Suppressor macrophage treated with lipopolysaccharide for 1 hour (primary cell): ENCODE measurements at regions not wholly inside any gene's neighbourhood (a gene's known extent, or its start where the extent isn't known, plus 50 kb on each side); places are given as distances from the start of the nearest gene placed in this dataset.
A peak's percentile ranks its signal among the peaks of the same experiment; 100 is the strongest.

ENCODE experiments used
- DNase-seq, 3 donors: peaks; one replicate each; pipeline ENCODE4 v3.0.0-alpha.2; 2020 to 2022

DNA sequence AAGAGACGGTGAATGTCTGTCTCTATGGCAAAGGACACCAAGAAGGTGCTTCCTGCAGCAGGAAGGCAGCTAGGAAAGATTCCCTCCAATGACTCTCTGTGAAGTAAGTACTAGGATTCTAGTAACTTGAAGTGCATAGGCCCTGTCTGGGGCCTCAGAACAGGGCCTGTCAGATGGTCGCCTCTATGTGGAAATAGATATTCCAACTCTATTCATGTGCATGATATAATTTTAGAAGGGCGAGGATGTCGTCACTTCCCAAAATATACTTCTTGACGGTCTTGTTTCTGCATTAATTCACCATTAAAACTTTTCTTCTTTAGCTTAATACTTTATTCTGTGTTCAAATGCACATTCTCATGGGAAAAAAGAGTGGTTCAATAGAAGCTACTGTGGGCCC, 167.0 kb downstream of the TLE3 start:
- no peak for DNase-seq

DNA sequence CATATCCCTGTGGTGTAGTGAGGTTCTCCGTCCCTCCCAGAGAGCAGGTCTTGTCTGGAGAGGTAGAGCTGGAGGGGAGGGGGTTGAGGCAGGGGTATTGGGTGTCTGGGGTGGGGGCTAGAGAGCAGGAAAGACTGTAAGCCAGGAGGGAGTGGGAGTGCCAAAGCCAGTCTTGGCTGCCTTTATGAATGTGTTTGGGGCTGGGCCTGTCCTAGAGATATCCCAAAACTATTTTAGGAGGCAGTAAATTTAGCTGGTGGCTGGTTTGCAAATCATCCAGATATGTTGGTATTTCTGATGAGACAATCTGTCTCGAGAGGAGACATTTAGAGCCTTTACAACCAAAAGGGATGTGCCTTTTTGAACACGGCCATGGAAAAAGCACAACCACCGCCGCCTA, 166.6 kb downstream of the TLE3 start:
- no peak for DNase-seq

DNA sequence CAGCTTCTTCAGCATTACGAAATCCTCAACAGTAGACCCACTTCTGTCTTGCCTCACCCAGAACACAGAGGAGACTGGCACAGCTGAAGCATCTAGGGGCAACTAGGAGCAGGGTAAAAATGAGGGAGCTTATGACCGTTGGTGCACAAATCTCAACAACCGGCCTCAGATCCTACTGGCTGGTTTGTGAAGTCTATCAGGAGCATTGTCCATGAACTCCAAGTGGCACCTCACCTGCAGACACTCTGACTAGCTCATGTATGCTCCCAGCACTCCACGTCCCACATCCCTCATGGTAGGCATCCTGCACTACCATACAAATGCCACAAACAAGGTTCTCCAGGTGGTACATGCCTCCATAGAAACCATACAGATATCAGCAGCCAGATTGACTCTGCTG, 163.1 kb downstream of the TLE3 start:
- DNase-seq: no peak

DNA sequence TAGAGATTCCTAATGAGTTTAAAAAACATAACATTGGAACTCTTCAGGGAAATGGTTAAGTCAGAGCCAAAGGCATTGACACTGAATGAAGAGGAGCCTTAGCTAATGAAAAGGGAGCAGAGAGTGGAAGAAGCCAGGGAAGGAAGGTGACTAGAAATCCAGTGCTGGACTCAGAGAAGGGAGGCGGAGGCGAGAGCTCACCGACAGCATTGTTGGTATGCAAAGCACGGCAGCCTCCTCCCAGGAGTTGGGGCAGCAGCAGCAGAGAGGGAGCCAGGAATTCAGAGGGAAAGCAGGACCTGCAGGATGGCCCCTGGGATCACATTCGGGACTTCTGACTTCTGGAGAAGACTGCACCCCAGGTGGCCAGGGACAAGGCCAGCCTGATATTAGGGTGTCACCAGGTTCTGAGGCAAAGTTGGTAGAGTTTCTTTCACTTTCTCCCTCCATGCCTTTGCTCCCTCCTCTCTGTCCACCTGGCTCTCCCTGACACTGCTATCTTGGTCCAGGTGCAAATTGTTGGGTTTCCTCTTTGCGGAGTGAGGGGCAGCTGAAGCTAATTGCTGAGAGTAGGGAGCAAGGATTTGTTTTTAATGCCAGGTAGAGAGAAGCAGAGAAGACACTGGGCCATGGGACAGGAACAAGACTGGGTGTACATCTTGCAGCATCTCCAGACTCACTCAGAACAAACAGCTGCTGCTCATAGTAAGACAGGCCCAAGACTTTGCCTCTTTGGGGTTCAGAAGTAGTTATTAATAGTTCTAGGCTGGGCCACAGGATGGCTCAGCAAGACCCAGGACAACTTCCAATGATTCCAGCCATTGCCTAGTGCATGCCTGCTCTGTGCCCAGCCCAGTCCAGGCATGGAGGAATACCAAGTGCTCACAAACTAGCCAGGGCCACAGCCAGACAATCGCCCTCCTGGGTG, 157.9 kb downstream of the TLE3 start:
- DNase-seq: no peak

DNA sequence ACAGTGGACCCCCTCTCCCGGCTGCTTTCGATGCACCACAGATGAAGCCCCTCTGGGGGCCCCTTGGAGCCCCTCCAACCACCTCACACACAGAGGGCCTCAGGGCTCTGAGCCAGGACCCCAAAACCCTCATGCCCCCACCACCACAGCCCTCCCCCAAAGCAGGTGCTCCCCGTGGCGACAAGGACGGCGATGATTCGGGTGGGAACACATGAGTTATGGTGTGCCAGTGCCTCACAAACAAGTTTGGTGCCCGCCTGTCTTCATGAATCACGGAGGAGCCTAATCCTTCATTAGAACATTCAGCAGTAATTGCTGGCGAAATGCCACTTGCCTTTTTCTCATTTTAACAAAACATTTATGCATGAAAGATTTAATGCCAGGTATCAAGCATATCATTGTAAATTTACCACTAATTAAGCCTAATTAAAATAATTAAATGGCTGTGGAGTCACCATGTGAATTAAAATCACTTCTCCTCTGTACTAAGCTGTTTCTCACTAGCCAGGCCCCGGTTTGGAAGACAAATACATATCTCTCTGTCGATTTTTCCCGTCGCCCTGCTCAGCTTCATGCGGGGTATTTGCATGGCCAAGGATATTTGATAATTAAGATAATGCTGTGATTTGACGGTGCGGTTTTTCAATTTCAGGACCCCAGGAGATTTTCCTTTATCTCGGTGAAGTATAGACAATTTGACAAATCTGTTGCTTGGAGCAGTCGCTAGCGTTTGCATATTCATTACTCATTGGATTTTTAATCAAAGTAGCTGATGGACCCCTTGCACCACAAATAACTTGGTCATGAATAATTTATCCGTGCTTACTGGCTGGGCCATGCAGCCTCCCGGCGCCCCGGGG, 157.0 kb downstream of the TLE3 start:
- DNase-seq: no peak

DNA sequence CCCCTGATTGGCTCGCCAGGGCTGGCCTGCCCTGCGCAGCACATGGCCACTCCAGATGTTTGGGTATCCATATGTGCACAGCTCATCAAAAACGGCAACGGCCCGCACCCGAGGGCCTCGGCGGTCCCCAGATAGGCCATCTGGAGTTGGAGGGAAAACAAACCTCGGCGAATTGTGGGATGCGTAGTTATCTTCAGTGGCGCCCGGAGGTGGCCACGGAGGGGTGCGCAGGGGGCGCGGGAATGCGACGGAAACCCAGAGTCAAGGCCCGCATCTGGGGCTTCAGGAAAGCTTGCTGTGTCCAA, 156.5 kb downstream of the TLE3 start:
- no peak for DNase-seq

DNA sequence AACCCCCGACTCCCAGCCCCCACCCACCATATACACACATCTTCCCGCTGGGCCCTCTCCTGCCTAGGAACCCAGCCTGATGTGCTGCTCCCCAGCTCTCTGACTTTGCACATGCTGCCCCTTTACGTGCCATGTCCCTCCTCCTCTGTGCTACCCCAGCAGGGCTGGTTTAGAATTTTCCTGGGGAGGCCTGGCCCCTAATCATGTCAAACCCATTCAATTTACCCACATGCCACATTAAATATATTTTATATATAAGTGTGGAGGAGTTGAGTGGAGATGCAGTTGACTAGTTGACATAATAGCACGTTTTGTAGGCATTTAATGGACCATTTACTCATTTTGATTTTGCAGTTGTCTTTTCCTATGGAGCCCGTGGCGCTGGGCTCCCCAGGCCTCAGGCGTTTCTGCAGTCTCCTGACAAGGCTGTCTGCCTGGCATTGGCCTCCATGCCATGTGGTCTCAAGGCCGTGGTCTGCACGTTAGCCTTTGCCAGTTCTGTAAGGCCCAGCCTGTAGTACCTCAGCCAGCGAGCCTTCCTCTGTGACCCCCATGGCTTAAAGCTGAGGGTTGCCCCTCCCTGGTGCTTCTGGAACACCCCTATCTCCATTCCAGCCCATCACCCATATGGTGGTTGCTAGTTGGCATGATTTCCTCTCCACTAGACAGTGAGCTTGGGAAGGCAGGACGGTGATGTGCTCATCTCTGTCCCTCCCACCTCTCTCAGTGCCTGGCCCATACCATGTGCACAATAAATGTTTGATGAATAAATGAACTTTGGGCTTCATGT, 155.8 kb downstream of the TLE3 start:
- no peak for DNase-seq

DNA sequence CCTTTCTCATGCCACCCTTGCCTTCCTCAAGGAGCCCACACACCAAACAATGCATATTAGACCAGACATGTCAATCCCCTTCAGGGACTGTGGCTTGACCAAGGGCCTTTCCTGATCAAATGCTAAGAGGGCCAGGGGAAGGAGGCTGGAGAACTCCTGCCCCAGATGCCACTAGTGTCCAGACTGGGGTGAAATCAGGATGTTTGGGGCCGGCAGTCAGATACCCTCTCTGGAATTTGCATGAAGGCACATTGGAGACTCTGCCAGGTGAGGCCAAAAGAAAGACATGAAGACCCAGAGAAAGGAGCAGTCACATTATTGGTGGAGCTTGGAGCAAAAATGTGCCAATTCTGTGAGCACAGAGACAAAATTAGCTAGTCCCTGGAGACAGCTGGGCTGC, 154.1 kb downstream of the TLE3 start:
- DNase-seq: no peak

DNA sequence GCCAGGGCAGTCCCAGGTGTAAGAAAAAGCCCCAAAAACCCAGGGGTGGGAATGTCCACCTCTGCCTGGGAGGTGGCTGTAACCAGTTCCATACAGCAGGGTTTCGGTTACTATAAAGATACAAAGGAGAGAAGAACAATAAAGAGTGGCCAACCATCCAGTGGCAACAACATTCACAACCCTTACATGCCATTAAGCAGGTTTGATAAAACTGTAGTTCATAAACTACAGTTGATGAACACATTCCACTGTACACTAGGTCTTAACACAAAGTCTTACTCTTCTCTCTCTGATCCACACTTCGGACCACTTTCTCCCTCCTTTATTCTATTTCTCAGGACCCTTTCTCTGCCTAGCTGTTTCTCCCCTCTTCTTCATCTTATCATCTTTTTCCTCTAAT, 152.0 kb downstream of the TLE3 start:
- no peak for DNase-seq

DNA sequence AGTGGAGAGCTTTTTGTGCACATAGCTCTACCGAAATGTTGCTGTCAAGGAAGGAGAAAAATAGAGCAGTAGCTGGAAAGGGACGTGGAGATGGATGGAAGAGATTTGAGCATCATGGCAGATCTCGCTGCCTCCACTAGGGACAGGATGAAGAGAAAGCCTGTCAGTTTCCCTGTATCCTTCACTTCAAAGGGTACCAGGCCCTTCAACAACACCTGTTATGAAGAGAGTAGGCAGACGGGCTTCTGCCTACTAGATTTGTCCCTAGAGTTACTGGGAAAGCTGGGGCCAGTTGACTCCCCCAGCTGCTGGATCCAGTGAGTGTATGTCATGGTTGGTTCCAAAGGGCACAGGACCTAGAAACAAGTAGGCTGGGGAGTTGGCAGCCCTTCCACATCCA, 150.8 kb downstream of the TLE3 start:
- no peak for DNase-seq

DNA sequence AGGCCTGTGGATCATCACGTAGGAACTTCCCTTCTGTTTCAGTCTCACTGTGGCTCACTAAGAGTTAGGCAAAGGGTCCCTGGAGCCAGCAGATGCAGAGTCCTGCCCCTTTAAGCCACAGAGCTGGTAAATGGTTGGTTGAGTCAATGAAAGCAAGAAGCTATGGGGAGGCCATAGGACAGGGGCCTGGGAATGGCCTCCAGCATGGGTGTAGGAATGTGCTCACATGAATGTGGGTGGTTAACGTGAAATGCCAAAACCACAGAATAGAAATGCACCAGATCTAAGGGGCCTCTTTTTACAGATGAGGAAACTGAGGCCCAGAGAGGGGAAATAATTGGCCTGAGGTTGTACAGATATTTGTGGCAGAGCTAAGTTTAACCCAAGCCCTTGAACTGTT, 150.3 kb downstream of the TLE3 start:
- DNase-seq: no peak

DNA sequence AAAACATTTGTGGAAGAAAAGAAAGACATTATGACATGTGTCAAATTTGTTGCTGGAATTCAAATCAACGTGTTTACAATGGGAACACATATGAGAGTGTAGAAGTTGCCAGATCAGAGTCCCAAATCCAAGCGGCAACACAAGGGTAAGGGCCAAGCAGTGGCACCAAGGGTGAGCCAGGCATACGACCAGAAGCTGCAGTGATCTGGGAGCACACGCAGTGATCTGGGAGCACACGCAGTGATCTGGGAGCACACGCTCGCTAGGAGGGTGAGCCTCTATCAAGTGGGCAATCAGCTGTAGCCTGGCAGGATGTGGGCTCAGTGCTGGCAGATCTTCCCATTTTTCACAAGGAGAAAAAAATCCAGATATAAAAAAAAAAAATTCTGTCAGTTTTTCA, 148.2 kb downstream of the TLE3 start:
- no peak for DNase-seq

DNA sequence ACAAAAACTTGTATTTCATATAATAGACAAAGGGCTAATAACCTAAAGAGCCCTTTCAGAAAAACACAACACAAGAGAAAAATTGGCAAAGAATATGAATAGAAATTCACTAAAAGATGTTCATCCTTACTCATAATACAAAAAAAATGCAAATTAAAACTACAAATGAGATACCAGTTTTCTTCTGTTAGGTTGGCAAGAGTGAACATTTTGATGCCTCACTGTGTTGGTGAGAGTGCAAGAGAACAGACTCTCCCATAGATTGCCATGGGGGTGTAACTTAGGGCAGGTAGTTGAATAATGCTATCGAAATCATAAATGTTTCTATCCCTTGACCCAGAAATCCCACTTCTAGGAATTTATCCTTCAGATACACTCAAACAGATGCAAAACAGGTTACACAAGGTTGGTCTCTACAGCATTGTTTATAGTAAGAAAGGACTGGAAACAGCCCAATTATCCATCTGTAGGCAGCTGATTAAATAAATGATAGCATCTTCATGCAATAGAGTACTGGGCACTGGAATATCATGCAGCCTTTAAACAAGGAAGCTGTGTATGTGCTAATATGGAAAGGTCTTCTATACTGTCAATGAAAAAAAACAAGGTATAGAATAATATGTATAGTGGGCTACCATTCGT, 146.3 kb downstream of the TLE3 start:
- no peak for DNase-seq

DNA sequence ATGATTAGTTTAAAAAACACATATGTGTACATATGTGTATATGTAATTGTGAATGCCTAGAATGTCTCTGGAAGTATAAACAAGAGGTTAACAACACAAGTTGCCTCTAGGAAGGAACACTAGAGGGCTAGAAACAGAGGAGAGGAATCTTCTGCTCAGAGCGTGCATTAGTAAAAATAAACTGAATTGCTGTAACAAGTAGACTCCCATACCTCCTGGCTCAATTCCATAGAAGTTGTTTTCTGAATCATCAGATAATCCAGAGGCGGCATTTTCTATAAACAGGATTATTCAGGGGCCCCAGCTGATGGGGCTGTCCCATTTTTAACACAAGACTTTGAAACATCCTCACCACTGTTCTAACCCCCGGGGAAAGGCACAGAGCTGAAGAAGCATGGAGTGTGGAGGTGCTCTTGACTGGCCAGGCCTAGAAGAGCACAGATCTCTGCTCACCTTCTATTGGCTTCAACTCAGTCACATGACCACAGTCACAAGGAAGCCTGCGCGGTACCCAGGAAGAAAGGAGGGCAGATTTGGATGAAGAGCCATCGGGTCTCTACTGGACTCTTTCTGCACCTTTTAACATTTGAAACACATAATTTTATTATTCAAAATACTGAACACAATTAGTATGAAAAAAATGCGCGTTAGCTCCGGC, 145.7 kb downstream of the TLE3 start:
- DNase-seq: no peak

DNA sequence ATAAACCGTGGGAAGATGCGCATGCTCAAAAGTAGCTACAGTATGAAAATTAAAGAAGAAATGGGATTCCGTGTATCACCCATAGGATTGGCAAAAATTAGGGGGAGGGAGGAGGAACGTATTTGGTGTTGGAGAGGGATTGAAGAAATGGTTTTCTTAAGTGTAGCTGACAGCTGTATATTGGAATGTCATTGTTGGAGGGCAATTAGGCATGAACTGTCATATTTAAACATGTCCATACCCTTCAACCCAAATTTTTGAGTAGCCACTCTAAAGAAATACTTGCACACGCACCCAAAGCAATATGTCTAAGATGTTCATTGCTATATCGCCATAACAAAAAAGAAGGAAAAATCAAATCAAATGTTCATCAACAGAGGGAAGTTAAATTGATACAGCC, 144.7 kb downstream of the TLE3 start:
- DNase-seq: no peak

DNA sequence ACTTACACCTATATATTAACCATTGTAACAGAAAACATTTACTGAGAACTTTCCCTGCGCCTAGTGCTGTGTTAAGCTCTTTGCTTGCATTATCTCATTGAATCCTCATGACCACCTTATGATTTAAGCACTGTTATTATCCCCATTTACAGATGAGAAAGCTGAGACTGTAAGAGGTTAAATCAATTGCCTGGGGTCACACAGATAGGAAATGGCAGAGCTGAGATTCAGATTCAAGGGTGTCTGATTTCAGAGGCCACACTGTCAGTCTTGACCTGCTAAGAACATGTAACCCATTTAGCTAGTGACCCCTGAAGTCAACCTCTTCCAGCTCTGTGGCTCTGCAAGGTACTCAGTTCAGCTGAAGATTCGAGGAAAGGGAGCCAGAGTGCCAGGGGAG, 143.9 kb downstream of the TLE3 start:
- DNase-seq: no peak

DNA sequence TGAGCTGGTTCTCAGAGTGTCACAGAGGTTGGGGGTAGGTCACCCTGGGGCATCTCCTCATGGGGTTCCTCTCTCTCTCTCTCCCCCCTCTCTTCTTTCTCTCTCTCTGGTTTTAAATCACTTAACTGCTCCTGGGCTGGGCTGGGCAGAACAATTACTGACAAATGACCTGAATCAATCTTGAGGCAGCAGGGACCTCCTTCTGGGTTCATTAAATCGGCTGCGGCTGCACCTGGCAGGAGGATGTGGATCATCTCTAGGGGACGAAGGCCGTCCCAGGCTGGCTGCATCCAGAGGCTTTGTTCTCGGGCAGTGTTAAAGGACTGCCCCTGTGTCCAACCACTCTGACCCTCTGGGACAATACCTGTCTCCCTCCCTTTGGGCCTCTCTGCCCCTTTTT, 143.1 kb downstream of the TLE3 start:
- DNase-seq: no peak

DNA sequence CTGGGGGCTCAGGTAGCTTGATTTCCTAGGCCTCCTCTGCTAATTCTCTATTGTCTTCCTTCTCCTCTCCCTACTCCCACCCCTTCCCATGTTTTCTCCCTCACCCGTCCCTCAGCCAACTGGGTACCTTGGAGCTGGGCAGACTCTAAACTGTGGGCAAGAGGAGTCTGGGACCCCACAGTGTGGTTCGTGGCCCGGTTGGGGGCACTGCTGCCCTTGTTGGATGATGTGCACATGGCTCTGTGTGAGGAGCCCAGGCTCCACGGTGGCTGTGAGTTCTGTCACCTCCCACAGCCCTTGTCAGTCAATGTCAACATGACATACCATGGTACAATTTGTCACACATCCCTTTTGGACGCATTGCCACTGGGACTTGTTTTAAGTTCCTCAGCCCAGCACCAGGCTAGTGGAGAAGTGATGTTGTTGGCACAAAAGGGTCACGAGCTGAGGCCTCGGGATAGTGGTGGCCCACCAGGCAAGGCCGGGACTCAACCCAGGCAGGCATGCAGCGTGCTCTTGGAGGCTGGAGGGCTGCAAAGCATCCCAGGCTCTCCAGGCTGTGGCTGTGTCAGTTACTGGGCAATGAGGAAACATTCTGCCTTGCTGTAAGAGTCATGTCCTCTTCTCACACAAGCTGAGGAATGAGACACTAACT, 142.3 kb downstream of the TLE3 start:
- no peak for DNase-seq

DNA sequence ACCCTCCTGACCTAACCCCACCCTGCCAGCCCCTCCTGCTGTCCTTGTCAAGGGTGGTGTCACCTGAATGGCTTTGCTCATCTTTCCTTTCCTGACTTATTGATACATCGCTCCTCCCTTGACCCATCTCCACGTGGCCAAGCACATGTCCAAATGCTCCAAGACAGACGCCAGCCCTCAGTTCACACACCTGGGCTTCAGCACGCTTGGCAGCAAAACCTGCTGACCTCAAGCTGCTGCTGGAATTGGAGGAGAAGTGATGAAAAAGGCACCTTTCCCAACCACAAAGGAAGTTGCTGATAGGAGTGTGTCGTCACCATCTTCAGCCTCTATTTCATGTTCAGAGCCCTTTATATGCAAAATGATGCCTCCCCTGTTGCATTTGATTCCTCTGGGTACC, 141.3 kb downstream of the TLE3 start:
- peak in 1 of 3 donors; percentile 16 for DNase-seq

DNA sequence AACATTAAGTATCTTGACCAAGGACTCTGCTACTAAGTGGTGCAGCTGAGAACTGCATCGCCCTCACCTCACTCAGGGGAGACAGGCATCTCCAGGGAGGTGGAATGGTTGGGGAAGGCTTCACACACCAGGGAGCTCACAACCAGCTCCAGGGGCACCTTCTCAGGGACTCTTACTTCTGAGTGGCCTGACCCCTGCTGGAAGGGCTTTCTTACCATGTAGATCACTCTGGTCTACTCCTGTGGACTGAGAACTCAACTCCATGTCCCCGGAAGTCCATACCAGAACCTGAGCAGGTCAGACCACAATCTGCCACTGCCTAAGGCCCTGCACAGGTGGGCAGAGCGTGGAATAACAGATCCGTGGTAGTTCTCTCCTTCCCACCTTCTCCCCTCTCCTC, 140.5 kb downstream of the TLE3 start:
- DNase-seq: peak in 1 of 3 donors; percentile 20

DNA sequence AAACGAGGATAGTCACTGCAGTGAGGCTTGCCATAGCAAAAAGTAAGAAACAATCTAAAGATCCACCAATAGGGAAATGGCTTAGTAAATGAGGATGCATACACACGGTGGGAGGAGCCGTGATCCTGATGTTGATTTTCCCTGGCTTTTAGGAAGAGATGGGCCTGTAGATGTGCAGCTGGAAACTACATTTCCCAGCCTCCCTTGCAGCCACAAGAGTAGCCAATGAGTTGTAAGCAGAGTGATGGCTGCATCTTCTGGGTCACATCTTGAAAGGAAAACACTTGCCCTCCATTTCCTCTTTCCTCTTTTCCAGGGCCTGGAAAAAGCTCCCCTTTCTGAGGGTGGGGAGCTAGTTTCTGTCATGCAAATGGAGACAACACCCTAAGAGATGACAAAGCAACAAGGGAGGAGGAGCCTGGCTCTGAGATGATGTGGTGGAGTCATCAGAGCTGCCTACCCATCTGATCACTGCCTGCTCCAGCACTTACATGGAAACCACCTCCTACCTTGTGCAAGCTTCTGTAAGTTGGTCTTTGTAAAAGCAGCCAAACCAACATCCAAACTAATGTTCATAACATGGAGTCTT, 139.1 kb downstream of the TLE3 start:
- peak; percentile 30 to 53 (median 36) for DNase-seq
